ENCODE measurements at regions not wholly inside any gene's neighbourhood (a gene's known extent, or its start where the extent isn't known, plus 50 kb on each side); places are given as distances from the start of the nearest gene placed in this dataset.
"Not testable (repeated sequence)": the region's sequence is repeated elsewhere in the genome, so short reads cannot be mapped to it uniquely, and the experiment has no call there.

- no peak for DNase-seq (ENCODE audit: low read depth)
- no peak overlapping the region for H3K4me3 ChIP-seq (ENCODE audit: low read depth, low read length)
- no peak for TF ChIP-seq CTCF (conservative IDR thresholded peaks at IDR 0.05; ENCODE audit: low read depth, low read length)
Observed at GRCh38 chr22:26082866-26083265, 86.4 kb upstream of the SEZ6L start.

GRCh38 chr22:26086359-26086758 lies 82.9 kb upstream of the SEZ6L start:
- peak; percentile 29 for TF ChIP-seq CTCF (conservative IDR thresholded peaks at IDR 0.05; ENCODE audit: low read depth, low read length)

GRCh38 chr22:26087816-26088215 lies 81.4 kb upstream of the SEZ6L start:
- no peak overlapping the region for H3K4me3 ChIP-seq (ENCODE audit: low read depth, low read length)
- no peak for TF ChIP-seq CTCF (conservative IDR thresholded peaks at IDR 0.05; ENCODE audit: low read depth, low read length)
- no peak for DNase-seq (ENCODE audit: low read depth)

More at GRCh38 chr22:26086359-26086758, 82.9 kb upstream of the SEZ6L start:
- no peak for DNase-seq (ENCODE audit: low read depth)
- no peak overlapping the region for H3K4me3 ChIP-seq (ENCODE audit: low read depth, low read length)

GRCh38 chr22:26090821-26091220 lies 78.4 kb upstream of the SEZ6L start:
- TF ChIP-seq CTCF (conservative IDR thresholded peaks at IDR 0.05; ENCODE audit: low read depth, low read length) = no peak
- DNase-seq (ENCODE audit: low read depth) = no peak
- no peak overlapping the region for H3K4me3 ChIP-seq (ENCODE audit: low read depth, low read length)

GRCh38 chr22:26094497-26094896 lies 74.8 kb upstream of the SEZ6L start:
- DNase-seq (ENCODE audit: low read depth) = not testable (repeated sequence)

GRCh38 chr22:26095256-26095956 lies 73.9 kb upstream of the SEZ6L start:
- TF ChIP-seq CTCF (conservative IDR thresholded peaks at IDR 0.05; ENCODE audit: low read depth, low read length) = no peak
- H3K4me3 ChIP-seq (ENCODE audit: low read depth, low read length) = no peak overlapping the region
- DNase-seq (ENCODE audit: low read depth) = no peak

More at GRCh38 chr22:26094497-26094896, 74.8 kb upstream of the SEZ6L start:
- H3K4me3 ChIP-seq (ENCODE audit: low read depth, low read length) = not testable (repeated sequence)

GRCh38 chr22:26097411-26097810 lies 71.9 kb upstream of the SEZ6L start:
- no peak overlapping the region for H3K4me3 ChIP-seq (ENCODE audit: low read depth, low read length)
- no peak for DNase-seq (ENCODE audit: low read depth)
- TF ChIP-seq CTCF (conservative IDR thresholded peaks at IDR 0.05; ENCODE audit: low read depth, low read length) = no peak

Data from epithelial cell of proximal tubule (primary cell).